GM18907 (cell line): ENCODE measurements at regions not wholly inside any gene's neighbourhood (a gene's known extent, or its start where the extent isn't known, plus 50 kb on each side); places are given as distances from the start of the nearest gene placed in this dataset.

Source experiments
- ATAC-seq: cut with Tn5 transposase; IDR thresholded peaks from one replicate; pipeline ENCODE4 v1.9.1; 2021; ENCODE audit warnings: mild to moderate bottlenecking, moderate library complexity; ENCODE audit not compliant: unreplicated experiment

GRCh38 chr2:120526997-120527945 is 181.3 kb downstream of the INHBB start:
- ATAC-seq, result no peak

DNA sequence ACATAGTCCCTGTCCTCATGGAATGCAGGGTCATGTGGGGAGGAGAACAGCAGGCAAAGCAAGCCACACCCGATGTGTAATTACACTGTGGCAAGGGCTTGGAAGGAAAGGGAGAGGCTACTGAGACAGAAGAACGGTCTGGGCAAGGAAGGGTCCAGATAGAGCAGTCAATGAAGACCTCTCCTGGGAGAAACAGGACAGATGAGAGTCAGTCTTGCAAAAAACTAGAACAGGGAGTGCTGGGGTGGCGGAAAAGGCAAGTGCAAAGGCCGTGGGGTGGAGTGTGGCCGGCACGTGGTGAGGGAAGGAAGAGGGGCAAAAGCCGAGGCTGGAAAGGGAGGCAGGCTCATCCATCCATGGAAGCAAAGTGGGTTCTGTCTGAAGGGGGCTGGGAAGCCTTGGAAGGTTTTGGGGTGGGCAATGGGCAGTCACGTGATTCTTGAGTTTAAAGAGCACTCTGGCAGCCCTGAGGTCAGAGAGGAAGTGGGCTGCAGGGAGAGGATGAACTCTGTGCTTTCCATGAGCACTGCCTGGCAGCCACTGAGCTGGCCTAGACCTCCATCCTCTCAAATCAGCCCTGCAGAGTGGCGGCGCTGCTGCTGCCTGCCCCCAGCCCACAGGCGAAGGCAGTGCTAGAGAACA is 182.2 kb downstream of the INHBB start:
- no peak for ATAC-seq

- ATAC-seq, result no peak
These were observed 182.7 kb downstream of the INHBB start for GRCh38 chr2:120528693-120529076.

DNA sequence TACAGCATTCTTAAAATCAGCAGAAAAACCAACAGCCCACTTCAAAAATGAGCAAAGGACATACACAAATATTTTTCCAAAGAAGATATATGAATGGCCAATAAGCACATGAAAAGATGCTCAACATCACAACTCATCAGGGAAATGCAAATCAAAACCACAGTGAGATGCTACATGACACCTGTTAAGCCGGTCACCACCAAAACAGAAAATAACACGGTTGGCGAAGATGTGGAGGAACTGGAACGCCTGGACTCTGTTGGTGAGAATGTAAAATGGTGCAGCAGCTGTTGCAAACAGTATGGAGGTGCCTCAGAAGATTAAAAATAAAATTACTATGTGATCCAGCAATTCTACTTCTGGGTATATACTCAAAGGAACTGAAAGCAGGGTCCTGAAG is 184.8 kb downstream of the INHBB start:
- ATAC-seq, result no peak

DNA sequence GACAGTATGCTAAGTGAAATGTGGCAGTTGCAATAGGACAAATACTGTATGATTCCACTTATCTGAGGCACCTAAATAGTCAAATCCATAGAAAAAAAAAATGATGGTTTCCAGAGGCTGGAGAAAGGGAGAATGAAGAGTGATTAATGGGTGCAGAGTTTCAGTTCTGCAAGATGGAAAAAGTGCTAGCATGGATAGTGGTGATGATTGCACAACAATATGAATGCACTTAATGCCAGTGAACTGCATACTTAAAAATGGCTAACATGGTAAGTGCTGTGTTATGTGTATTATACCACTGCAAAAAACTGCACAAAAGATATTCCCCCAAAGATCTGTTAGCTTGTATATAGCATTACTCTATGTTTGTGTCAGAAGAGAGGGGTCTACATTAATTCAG is 185.4 kb downstream of the INHBB start:
- ATAC-seq, result no peak

DNA sequence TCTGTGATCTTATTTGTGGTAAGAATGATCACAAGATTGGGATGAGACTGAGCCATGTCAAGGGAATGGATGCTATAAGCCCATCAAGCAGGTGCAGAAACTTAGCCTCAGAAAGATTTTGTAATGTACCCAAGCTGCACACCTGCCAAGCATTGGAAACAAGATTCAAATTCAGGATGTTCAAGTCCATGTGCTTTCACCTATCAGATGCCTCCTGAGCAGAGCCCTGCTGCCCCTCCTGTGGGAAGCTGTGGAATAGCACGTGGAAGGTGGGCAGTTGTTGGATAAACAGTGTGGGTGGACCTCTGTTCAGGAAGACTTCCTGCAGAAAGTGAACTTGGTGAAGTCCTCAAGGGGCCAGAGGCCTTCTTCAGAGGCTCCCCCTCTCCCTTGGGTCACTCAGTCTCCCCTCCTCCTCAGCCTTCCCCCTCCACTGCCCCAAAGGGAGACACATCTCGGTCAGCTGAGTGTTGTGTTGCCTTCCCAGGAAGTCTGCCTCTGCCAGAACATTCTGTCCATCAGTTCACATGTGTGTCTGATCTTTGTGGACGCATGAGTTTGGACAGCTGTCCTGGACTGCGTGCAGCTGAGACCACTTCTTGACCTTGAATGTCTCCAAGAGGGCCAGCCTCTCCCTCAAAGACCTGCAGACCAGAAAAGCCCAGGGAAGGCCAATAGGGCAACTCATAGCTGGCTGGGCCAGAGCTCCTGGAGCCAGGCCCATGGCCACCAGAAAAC is 186.1 kb downstream of the INHBB start:
- ATAC-seq, result no peak

GRCh38 chr2:120533625-120534024 is 187.7 kb downstream of the INHBB start:
- ATAC-seq, result no peak

- no peak for ATAC-seq
These were observed 188.5 kb downstream of the INHBB start for GRCh38 chr2:120534457-120534856.

DNA sequence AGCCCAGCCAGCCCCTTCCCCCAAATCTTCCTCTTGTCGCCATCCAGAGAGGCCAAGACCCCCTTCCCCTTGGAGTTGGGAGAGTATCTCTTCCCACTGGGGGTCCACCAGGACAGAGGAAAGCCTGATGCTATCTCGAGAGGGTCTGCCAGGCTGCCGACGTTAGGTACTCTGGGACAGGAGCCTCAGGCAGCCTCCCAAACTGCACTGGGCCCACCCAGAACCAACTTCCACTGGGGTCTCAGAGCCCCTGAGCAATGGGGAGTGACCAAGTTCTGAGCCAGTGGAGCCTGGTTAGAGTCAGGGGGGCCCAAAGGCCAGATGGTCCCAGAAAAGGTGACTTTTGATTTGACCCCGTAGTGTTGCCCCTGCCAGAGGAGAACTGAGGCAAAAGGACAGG is 189.1 kb downstream of the INHBB start:
- ATAC-seq, result no peak

GRCh38 chr2:120536141-120536540 is 190.2 kb downstream of the INHBB start:
- ATAC-seq, result no peak

DNA sequence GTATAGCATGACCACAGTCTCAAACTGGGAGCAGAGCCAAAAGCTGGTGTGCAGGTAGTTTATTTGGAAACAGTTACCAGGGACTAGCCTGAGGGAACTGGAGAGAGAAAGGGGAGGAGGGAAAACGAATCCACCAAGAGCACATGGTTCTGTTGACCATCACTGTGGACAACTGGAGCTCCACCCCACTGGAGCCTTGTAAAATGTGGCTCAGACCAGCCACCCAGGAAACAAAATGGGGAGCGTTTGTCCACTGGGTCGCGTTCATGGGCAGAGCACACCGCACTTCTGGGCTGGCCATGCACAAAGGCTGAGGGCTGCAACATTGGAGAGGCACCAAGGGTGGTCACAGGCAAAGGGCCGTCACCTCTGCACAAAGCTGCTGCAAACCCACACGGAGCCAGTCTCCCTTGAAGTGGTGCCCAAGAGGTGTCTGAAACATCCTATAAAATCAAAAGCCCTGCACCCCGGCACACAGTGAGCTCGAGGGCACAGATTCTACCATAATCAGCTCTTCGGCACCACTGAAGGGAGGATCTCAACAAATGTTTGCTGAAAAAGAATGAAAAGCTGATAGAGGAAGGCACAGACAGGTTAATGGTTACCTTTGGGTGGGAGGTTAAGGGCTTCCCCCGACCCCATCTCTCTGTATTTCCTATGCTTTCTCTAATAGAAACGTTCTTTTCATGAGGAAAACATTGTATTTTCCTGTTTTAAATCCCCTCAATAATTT is 192.9 kb downstream of the INHBB start:
- ATAC-seq, result no peak

- ATAC-seq, result no peak
These were observed 193.5 kb downstream of the INHBB start for GRCh38 chr2:120539424-120539936.

DNA sequence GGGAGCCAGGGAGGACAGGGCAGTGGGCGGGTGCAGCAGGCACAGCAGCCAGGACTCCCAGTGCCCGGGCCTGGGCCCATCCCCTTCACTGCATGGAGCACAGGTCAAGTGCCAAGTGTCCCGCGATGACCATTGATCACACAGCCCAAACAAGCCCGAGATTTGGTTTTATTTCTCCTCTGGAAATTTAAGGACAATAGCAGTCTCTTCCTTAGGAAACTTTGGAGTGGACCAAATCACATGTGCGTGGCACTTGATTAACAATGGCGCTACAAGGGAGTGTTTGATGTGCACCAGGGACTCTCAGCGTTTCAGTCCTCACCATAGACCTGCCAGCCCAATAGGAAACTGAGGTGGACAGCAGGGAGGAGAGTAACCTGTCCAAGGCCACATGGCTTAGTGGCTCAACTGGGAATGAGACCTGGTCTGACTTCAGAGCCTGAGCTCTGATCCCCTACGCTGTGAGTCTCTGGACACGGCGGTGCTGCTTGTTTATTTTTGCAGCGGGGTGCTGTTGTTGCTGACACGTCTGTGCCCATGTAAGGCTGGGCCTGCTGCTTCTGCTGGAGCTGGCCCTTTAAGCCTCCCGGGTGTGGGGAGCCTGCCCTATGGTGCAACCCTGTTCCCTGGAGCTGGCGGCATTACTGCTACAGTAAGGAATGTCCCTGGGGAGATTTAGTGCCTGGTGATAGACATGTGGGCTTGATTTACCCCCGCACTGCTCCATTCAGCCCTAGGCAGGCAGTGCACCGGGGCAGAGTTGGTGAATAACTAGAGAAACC is 194.2 kb downstream of the INHBB start:
- no peak for ATAC-seq

GRCh38 chr2:120540719-120541552 is 194.7 kb upstream of the GLI2 start:
- ATAC-seq, result no peak

GRCh38 chr2:120541553-120541932 is 194.1 kb upstream of the GLI2 start:
- ATAC-seq, result no peak

DNA sequence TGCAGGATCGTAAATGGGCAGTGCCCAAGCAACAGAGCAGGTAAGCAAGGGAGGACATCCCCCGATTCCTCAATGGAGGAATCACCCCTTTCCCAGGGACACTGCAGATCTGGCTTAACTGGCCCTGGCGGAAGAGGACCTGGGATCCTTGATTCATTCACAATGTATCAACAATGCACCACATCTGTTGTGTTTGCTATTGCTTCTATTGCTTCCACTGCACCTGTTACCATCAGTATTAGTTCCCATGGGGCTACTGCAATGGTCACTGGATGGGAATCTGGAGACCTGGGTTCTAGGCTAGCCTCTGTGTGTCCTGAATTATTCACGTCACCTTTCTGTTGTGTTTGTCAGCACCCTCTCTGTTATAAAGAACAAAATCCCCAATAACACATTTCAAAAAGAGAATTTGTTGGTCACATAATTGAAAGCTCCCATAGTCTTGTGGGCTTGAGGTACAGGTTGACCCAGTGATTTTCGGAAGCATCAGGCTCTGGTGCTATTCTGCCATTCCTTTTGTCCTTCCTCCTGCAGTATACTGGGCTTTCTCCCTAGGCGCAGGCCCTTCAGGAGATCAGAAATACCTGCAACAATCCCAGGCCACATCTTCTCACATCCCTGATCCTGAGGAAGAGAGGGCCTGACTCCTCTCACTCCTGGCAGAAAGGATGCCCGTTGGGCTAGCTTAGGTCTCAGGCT is 193.5 kb upstream of the GLI2 start:
- no peak for ATAC-seq

DNA sequence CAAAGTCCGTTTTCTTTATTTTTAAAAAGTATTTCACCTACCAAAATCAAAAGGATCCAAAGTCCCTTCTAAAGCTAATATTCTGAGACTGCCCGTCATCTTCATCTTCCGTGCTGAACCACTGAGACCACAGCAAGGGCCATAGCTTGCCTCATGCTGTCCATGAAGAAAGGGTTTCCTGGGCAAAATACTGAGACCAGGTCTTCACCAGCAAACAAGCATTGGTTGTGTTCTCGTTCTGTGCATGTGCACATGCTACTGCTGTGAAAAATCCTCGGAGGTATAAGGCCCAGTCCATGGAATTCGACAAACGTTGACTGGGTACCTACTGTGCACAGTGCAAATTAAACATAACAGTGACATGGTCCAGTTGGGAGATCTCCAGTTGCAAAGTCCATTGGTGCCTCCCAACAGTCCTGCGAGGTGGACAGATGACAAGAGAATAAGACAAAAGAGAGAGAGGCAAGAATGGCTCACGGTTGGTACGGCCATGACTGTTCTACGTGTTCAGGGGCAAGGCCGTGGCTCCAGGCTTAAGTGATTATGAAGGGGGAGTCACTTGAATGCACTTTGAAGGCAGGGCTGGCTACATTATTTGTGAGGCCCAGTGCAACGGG is 192.6 kb upstream of the GLI2 start:
- ATAC-seq, result no peak

- no peak for ATAC-seq
These were observed 191.8 kb upstream of the GLI2 start for GRCh38 chr2:120543899-120544298.
